ENCODE measurements at regions not wholly inside any gene's neighbourhood (a gene's known extent, or its start where the extent isn't known, plus 50 kb on each side); places are given as distances from the start of the nearest gene placed in this dataset.
"Not testable (repeated sequence)": the region's sequence is repeated elsewhere in the genome, so short reads cannot be mapped to it uniquely, and the experiment has no call there.

GRCh38 chr5:68067976-68068603 lies 147.5 kb upstream of the PIK3R1 start:
- DNase-seq (ENCODE audit: low spot score): no peak

GRCh38 chr5:68067291-68067690 lies 148.3 kb upstream of the PIK3R1 start:
- no peak for DNase-seq (ENCODE audit: low spot score)

- no peak for DNase-seq (ENCODE audit: low spot score)
These were observed 149.1 kb upstream of the PIK3R1 start for GRCh38 chr5:68066277-68066955.

GRCh38 chr5:68065321-68065720 lies 150.2 kb upstream of the PIK3R1 start:
- not testable (repeated sequence) for DNase-seq (ENCODE audit: low spot score)

- DNase-seq (ENCODE audit: low spot score): no peak
These were observed 155.2 kb upstream of the PIK3R1 start for GRCh38 chr5:68060382-68060781.

- DNase-seq (ENCODE audit: low spot score): no peak
These were observed 158.4 kb upstream of the PIK3R1 start for GRCh38 chr5:68057191-68057590.

- DNase-seq (ENCODE audit: low spot score): no peak
These were observed 159.9 kb upstream of the PIK3R1 start for GRCh38 chr5:68055686-68056085.

GRCh38 chr5:68054638-68055037 lies 160.9 kb upstream of the PIK3R1 start:
- DNase-seq (ENCODE audit: low spot score): no peak

GRCh38 chr5:68053202-68053601 lies 162.4 kb upstream of the PIK3R1 start:
- no peak for DNase-seq (ENCODE audit: low spot score)

GRCh38 chr5:68049053-68049713 lies 166.4 kb upstream of the PIK3R1 start:
- DNase-seq (ENCODE audit: low spot score): no peak

- no peak for DNase-seq (ENCODE audit: low spot score)
These were observed 167.0 kb upstream of the PIK3R1 start for GRCh38 chr5:68048516-68048915.

- DNase-seq (ENCODE audit: low spot score): not testable (repeated sequence)
These were observed 167.5 kb upstream of the PIK3R1 start for GRCh38 chr5:68048054-68048453.

GRCh38 chr5:68047035-68047434 lies 168.5 kb upstream of the PIK3R1 start:
- no peak for DNase-seq (ENCODE audit: low spot score)

- DNase-seq (ENCODE audit: low spot score): no peak
These were observed 169.1 kb upstream of the PIK3R1 start for GRCh38 chr5:68046445-68046844.

- no peak for DNase-seq (ENCODE audit: low spot score)
These were observed 174.3 kb upstream of the PIK3R1 start for GRCh38 chr5:68041293-68041692.

- DNase-seq (ENCODE audit: low spot score): no peak
These were observed 178.0 kb upstream of the PIK3R1 start for GRCh38 chr5:68037546-68037945.

GRCh38 chr5:68033961-68034571 lies 181.5 kb upstream of the PIK3R1 start:
- DNase-seq (ENCODE audit: low spot score): peak; percentile 76

GRCh38 chr5:68033029-68033428 lies 182.5 kb upstream of the PIK3R1 start:
- no peak for DNase-seq (ENCODE audit: low spot score)

- DNase-seq (ENCODE audit: low spot score): no peak
These were observed 183.3 kb upstream of the PIK3R1 start for GRCh38 chr5:68032216-68032762.

GRCh38 chr5:68028131-68028727 lies 187.3 kb upstream of the PIK3R1 start:
- no peak for DNase-seq (ENCODE audit: low spot score)

- DNase-seq (ENCODE audit: low spot score): no peak
These were observed 188.0 kb upstream of the PIK3R1 start for GRCh38 chr5:68027519-68027918.
